Hippocampal formation (tissue), 2 donors: ENCODE measurements at regions not wholly inside any gene's neighbourhood (a gene's known extent, or its start where the extent isn't known, plus 50 kb on each side); places are given as distances from the start of the nearest gene placed in this dataset.

Experiments
- DNase-seq, 2 donors: peaks; one replicate each; lab custom pipeline; 2025; lab: John Stamatoyannopoulos, UW

DNA sequence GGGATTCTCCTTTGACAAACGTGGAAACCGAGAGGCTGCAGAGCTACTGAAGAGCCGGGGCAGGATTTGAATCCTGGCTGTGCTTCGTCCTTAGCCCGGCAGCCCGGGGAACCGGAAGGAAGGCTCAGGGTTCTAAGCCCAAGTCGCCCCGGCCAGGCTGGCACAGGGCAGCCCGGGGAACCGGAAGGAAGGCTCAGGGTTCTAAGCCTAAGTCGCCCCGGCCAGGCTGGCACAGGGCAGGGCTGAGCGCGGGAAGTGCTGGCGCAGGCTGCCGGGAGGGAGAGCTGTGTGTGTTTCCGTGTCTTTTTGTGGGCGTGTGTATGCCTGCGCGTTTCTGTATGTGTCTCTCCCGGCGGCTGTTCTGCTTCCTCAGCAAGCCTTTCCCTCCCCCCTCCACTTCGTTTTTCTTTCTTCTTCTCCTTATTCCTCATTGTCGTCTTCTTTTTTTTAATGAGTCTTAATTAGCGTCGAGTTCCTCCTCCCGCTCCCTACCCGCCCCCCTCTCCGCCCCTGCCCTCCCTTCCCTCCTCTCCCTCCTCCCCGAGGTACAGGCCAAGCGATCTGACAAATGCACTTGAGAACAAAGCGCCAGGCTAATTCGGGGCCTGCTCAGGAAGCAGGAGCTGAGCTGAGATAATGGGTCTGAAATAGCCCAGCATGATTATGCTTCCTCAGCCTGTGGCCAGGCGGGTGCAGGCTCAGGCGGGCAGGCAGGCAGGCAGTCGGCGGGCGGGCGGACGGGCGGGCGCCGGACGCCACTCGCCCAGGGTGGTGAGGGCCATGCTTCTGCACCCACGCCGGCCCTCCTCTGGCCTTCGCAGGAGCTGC is 65.9 kb downstream of the EFNB1 start:
- peak; percentile 51 to 64 for DNase-seq

DNA sequence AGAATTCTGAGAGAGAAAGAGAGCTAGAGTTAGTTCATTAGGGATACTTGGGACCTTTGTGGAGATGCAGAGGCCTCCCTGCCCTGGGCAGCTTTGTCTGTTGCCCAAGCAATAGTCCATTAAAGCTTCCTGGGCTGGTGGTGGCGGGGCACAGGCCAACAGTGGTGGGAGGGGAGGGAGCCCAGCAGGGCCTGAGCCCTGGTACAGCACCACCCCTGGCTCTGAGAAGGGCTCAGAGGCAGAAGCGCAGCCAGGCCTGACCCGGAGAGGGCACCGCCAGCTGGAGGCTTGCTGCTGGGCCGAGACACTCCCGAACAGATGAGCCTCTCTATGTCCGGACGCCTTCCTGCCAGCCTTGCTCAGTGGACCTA is 65.3 kb downstream of the EFNB1 start:
- DNase-seq = peak; percentile 1 to 11

DNA sequence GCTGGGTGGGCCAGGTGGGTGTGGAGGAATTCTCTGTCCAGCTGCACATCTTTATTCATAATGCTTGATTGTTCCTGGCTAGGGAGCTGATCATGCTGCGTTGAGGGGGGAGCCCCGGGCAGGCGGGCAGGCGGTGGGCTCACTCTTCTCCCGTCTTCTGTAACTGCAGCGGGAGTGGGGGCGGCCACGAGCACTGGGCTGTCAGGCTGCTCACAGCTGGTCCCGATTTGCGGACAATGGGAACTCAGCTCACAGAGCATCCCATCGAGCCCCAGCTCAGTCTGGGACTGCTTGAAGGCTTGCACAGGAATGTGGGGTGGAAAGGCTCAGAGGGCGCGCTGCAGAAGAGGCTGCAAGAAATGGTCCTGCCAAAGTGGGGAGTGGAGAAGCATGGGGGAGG is 63.8 kb downstream of the EFNB1 start:
- DNase-seq = no peak

DNA sequence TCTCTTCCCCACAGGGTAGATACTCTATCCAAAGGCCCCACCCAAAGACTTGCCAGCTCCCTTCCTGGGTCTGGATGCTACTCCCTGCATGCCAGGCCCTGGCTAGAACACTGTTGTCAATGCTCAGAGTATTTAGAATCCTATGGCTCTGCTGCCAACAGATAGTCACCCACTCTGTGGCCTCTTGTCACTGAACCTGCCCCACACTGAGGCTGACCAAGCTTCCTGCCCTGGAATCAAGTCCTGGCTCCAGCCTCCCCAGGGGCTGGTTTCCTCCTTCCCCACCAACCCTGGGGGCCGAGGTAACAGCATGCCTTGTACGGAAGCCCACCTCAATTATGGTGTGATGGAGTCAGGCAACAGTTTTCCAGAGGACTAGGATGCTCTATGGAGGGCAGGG is 63.3 kb downstream of the EFNB1 start:
- DNase-seq = no peak
